GM19463 (cell line): ENCODE measurements at regions not wholly inside any gene's neighbourhood (a gene's known extent, or its start where the extent isn't known, plus 50 kb on each side); places are given as distances from the start of the nearest gene placed in this dataset.

ENCODE experiments used
- ATAC-seq: cut with Tn5 transposase; IDR thresholded peaks from one replicate; pipeline ENCODE4 v1.9.1; 2021; ENCODE audit warnings: mild to moderate bottlenecking, moderate library complexity; ENCODE audit not compliant: unreplicated experiment

GRCh38 chr3:31218082-31218481 lies 314.6 kb upstream of the STT3B start:
- no peak for ATAC-seq

- peak; percentile 82 for ATAC-seq
Measured at GRCh38 chr3:31219131-31219843, 313.4 kb upstream of the STT3B start.

GRCh38 chr3:31220431-31220830 lies 312.3 kb upstream of the STT3B start:
- no peak for ATAC-seq

- no peak for ATAC-seq
Measured at GRCh38 chr3:31223278-31223677, 309.4 kb upstream of the STT3B start.

GRCh38 chr3:31224936-31225335 lies 307.8 kb upstream of the STT3B start:
- ATAC-seq = no peak

- no peak for ATAC-seq
Measured at GRCh38 chr3:31225923-31226322, 306.8 kb upstream of the STT3B start.

- ATAC-seq = no peak
Measured at GRCh38 chr3:31226346-31226745, 306.4 kb upstream of the STT3B start.

- ATAC-seq = peak; percentile 37
Measured at GRCh38 chr3:31227131-31227562, 305.6 kb upstream of the STT3B start.

- ATAC-seq = no peak
Measured at GRCh38 chr3:31230425-31231223, 302.1 kb upstream of the STT3B start.

GRCh38 chr3:31232055-31233025 lies 300.4 kb upstream of the STT3B start:
- peak; percentile 48 for ATAC-seq

GRCh38 chr3:31234145-31234544 lies 298.6 kb upstream of the STT3B start:
- ATAC-seq = no peak

GRCh38 chr3:31235062-31235700 lies 297.5 kb upstream of the STT3B start:
- no peak for ATAC-seq

- no peak for ATAC-seq
Measured at GRCh38 chr3:31237887-31238286, 294.8 kb upstream of the STT3B start.

GRCh38 chr3:31240013-31240412 lies 292.7 kb upstream of the STT3B start:
- no peak for ATAC-seq

- peak; percentile 26 for ATAC-seq
Measured at GRCh38 chr3:31240466-31240865, 292.3 kb upstream of the STT3B start.

- ATAC-seq = peak; percentile 31
Measured at GRCh38 chr3:31240874-31241273, 291.9 kb upstream of the STT3B start.

GRCh38 chr3:31241533-31241932 lies 291.2 kb upstream of the STT3B start:
- ATAC-seq = no peak

- peak; percentile 64 for ATAC-seq
Measured at GRCh38 chr3:31242026-31242960, 290.4 kb upstream of the STT3B start.
